ENCODE measurements at regions not wholly inside any gene's neighbourhood (a gene's known extent, or its start where the extent isn't known, plus 50 kb on each side); places are given as distances from the start of the nearest gene placed in this dataset.

DNA sequence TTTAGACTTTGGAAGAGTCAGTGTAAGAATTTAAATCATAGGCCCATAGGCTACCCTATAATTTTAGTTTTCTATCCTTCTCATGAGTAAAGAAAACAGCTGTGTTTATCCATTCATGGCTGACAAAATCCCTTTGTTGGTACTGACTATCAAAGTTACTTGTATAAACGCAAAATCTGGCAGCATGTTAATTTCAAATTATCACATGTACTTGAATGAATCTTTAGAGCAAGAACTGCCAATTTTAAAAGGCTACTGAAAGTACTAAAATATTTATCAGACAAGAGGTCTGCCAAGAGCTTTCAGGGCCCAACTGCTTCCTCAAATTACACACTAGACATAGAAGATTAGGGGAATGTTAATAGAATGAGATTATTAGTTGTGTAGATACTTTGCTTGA is 66.6 kb downstream of the MYL12B start:
- peaks cover 8% of the 10 kb centered on the region for H3K4me1 ChIP-seq (ENCODE audit: control insufficient read depth, insufficient read depth, low read length, poor library complexity, severe bottlenecking)
- no peaks in the 10 kb centered on the region for H3K36me3 ChIP-seq (ENCODE audit: control insufficient read depth, insufficient read depth, low read length)
- WGBS, 2 experiments (ENCODE audit: insufficient coverage in 2 of 2): 100% methylated on average over 1 of the region's 1 CpG; no CpG with 5 or more reads in 1 of the 2 experiments
- H3K4me3 ChIP-seq (ENCODE audit: extremely low read depth, insufficient read depth, low read length, poor library complexity, severe bottlenecking): no peak overlapping the region
- H3K9me3 ChIP-seq (ENCODE audit: control insufficient read depth, low read length): no peaks in the 10 kb centered on the region
- H3K27ac ChIP-seq (ENCODE audit: low read depth, low read length, severe bottlenecking): no peak overlapping the region

DNA sequence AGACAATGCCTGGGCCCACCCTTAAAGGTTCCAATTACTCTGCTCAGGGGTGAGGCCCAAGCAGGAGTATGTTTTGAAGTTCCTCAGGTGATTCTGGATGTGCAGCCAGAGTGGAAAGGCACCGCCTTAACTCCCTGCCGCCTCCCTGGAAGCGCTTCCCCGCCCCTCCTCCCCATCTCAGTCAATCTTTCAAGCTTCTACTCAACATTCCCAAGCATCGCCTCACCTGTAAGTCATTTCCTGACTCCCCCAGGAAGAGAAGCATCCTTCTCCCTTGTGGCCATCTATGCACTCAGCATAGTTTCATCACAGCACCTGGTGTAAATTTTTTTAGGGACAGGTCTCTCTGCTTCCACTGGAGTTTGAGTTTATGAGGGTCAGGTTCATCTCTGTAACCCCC is 67.5 kb downstream of the MYL12B start:
- Histone ChIP-seq H3K27ac (ENCODE audit: low read depth, low read length, severe bottlenecking) (peak overlapping the region; percentile 16), H3K4me3 (ENCODE audit: extremely low read depth, insufficient read depth, low read length, poor library complexity, severe bottlenecking) (no peak overlapping the region)
- WGBS, 2 experiments (ENCODE audit: insufficient coverage in 2 of 2): 86 to 97% methylated on average over 1 to 5 of the region's 5 CpGs

GRCh38 chr18:3329872-3330271 is 67.9 kb downstream of the MYL12B start:
- Histone ChIP-seq H3K36me3 (ENCODE audit: control insufficient read depth, insufficient read depth, low read length) (no peaks in the 10 kb centered on the region), H3K4me1 (ENCODE audit: control insufficient read depth, insufficient read depth, low read length, poor library complexity, severe bottlenecking) (peaks cover 8% of the 10 kb centered on the region), H3K27ac (ENCODE audit: low read depth, low read length, severe bottlenecking) (no peak overlapping the region), H3K4me3 (ENCODE audit: extremely low read depth, insufficient read depth, low read length, poor library complexity, severe bottlenecking) (no peak overlapping the region), H3K9me3 (ENCODE audit: control insufficient read depth, low read length) (no peaks in the 10 kb centered on the region)
- WGBS, 2 experiments (ENCODE audit: insufficient coverage in 2 of 2): no CpG with 5 or more reads among the region's 1 CpG

More for the DNA sequence above, 67.5 kb downstream of the MYL12B start:
- Histone ChIP-seq H3K4me1 (ENCODE audit: control insufficient read depth, insufficient read depth, low read length, poor library complexity, severe bottlenecking) (peaks cover 8% of the 10 kb centered on the region), H3K9me3 (ENCODE audit: control insufficient read depth, low read length) (no peaks in the 10 kb centered on the region), H3K36me3 (ENCODE audit: control insufficient read depth, insufficient read depth, low read length) (no peaks in the 10 kb centered on the region)

DNA sequence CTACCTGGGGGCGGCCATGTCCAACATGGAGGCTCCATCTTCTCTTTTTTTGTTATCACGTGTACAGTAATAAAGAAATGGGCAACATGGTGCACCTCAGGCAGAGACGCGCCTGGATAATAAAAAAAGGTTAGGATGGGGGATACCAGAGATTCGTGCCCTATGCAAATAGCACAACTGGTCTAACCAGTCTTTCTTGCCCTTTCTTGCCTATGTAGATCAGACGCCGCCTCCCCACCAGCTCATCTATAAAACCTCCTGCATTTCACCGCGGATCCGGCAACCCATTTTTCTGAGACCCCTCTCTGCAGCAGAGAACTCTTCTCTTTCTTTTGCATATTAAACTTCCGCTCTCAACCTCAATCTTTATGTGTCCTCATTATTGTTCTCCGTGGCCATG is 68.7 kb downstream of the MYL12B start:
- no peak overlapping the region for H3K27ac ChIP-seq (ENCODE audit: low read depth, low read length, severe bottlenecking)
- 87 to 91% methylated on average over 11 of the region's 12 CpGs for WGBS, 2 experiments (ENCODE audit: insufficient coverage in 2 of 2)
- H3K9me3 ChIP-seq (ENCODE audit: control insufficient read depth, low read length): no peaks in the 10 kb centered on the region
- H3K36me3 ChIP-seq (ENCODE audit: control insufficient read depth, insufficient read depth, low read length): no peaks in the 10 kb centered on the region
- peaks cover 8% of the 10 kb centered on the region for H3K4me1 ChIP-seq (ENCODE audit: control insufficient read depth, insufficient read depth, low read length, poor library complexity, severe bottlenecking)
- no peak overlapping the region for H3K4me3 ChIP-seq (ENCODE audit: extremely low read depth, insufficient read depth, low read length, poor library complexity, severe bottlenecking)

DNA sequence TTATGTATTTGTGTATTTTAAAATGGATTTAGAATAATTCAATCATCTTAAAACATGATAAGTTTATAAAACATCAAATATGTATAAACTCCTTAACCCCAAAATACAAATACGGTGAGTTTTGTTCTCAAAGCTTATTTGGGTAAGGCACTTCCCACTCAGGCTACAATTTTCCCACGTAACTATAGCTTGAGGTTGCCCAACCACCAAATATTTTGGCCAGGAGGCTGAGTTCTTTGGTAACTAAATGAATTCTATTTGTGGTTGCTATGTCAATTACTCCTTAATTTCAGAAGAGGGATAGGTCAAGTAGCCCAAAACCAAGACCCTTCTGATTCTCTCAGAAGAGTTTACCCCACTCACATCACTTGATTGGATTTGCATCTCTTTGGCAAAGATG is 70.4 kb downstream of the MYL12B start:
- H3K4me1 ChIP-seq (ENCODE audit: control insufficient read depth, insufficient read depth, low read length, poor library complexity, severe bottlenecking): peaks cover 8% of the 10 kb centered on the region
- H3K4me3 ChIP-seq (ENCODE audit: extremely low read depth, insufficient read depth, low read length, poor library complexity, severe bottlenecking): no peak overlapping the region
- WGBS, 2 experiments (ENCODE audit: insufficient coverage in 2 of 2): 100% methylated on average over 1 of the region's 2 CpGs; no CpG with 5 or more reads in 1 of the 2 experiments

DNA sequence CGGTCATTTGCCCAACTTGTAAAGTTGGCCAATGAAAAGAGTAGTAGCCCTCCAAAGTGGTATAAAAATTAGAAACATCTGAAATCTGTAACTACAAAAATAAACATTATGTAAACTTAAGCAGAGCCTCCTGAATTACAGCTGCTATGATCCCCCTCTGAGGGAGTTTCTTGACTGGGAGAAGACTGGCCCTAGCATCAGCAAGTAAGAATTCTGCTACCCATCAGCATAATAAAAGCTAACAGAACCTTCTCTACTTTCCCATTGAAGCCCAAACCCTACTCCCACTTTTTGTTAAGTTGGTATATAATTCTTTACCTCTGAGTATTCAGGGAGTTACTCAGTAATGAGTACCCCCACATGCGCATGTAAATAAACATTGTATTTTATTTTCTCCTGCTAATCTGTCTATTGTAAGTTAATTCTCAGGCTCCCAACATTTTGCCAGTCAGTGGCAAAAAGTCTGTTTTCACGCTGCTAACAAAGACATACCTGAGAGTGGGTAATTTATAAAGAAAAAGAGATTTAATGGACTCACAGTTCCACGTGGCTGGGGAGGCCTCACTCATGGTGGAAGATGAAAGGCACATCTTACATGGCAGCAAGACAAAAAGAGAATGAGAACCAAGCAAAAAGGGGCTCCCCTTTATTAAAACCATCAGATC is 71.3 kb downstream of the MYL12B start:
- H3K27ac ChIP-seq (ENCODE audit: low read depth, low read length, severe bottlenecking): no peak overlapping the region
- H3K4me3 ChIP-seq (ENCODE audit: extremely low read depth, insufficient read depth, low read length, poor library complexity, severe bottlenecking): no peak overlapping the region
- H3K4me1 ChIP-seq (ENCODE audit: control insufficient read depth, insufficient read depth, low read length, poor library complexity, severe bottlenecking): peaks cover 8% of the 10 kb centered on the region
- H3K36me3 ChIP-seq (ENCODE audit: control insufficient read depth, insufficient read depth, low read length): no peaks in the 10 kb centered on the region
- no peaks in the 10 kb centered on the region for H3K9me3 ChIP-seq (ENCODE audit: control insufficient read depth, low read length)
- WGBS, 2 experiments (ENCODE audit: insufficient coverage in 2 of 2): 14 to 22% methylated on average over 1 of the region's 4 CpGs

More for the DNA sequence above, 70.4 kb downstream of the MYL12B start:
- no peak overlapping the region for H3K27ac ChIP-seq (ENCODE audit: low read depth, low read length, severe bottlenecking)
- no peaks in the 10 kb centered on the region for H3K9me3 ChIP-seq (ENCODE audit: control insufficient read depth, low read length)
- H3K36me3 ChIP-seq (ENCODE audit: control insufficient read depth, insufficient read depth, low read length): no peaks in the 10 kb centered on the region

- Histone ChIP-seq H3K4me1 (ENCODE audit: control insufficient read depth, insufficient read depth, low read length, poor library complexity, severe bottlenecking) (peaks cover 8% of the 10 kb centered on the region), H3K36me3 (ENCODE audit: control insufficient read depth, insufficient read depth, low read length) (no peaks in the 10 kb centered on the region), H3K4me3 (ENCODE audit: extremely low read depth, insufficient read depth, low read length, poor library complexity, severe bottlenecking) (no peak overlapping the region), H3K9me3 (ENCODE audit: control insufficient read depth, low read length) (no peaks in the 10 kb centered on the region), H3K27ac (ENCODE audit: low read depth, low read length, severe bottlenecking) (no peak overlapping the region)
- 100% methylated on average over 1 of the region's 4 CpGs for WGBS, 2 experiments (ENCODE audit: insufficient coverage in 2 of 2)
Measured at GRCh38 chr18:3333721-3334386, 71.9 kb downstream of the MYL12B start.

DNA sequence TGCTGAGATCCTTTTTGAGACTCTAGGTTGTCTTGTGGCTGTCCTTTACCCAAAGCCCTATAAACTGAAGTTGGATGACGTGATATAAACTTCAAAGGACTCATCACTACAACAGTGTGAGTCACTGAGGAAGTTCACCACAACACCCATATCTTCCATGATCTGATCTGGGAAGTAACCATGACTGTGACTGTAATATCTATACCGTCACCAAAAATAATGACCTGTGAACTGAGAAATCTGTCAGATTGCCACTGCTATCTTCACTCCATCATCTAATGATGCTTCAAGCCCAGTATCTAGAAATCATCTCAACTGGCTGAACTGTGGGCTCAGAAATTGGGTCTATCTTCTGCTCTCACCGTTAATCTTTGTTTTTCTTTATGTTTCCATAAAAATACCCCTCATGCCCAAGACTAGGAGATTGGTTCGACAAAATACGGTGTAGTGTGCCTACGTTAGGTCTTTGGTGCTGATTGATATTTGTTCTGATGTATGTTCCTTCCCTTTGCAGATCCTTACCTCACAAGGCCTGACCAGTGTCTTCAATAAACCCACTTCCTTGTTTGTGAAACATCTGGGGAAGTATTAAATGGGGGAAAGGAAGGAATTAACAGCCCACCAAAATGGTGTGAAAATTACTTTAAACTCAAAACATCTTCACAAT is 78.2 kb downstream of the MYL12B start:
- H3K4me1 ChIP-seq (ENCODE audit: control insufficient read depth, insufficient read depth, low read length, poor library complexity, severe bottlenecking): no peaks in the 10 kb centered on the region
- H3K27ac ChIP-seq (ENCODE audit: low read depth, low read length, severe bottlenecking): peak overlapping the region; percentile 41
- no peaks in the 10 kb centered on the region for H3K36me3 ChIP-seq (ENCODE audit: control insufficient read depth, insufficient read depth, low read length)
- H3K4me3 ChIP-seq (ENCODE audit: extremely low read depth, insufficient read depth, low read length, poor library complexity, severe bottlenecking): no peak overlapping the region
- 83 to 90% methylated on average over 1 to 3 of the region's 6 CpGs for WGBS, 2 experiments (ENCODE audit: insufficient coverage in 2 of 2)
- no peaks in the 10 kb centered on the region for H3K9me3 ChIP-seq (ENCODE audit: control insufficient read depth, low read length)

DNA sequence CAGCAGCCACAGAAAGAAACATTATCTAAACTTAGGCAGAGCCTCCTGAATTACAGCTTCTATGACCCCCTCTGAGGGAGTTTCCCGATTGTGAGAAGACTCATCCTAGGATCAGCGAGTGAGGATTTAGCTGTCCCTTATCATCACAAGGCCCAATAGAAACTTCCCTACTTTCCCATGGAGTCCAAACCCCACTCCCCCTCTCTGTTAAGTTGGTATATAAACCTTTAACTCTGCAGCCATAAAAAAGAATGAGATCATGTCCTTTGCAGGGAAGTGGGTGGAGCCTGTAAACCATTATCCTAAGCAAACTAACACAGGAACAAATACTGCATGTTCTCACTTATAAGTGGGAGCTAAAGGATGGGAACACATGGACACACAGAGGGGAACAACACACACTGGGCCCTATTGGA is 78.8 kb downstream of the MYL12B start:
- no peaks in the 10 kb centered on the region for H3K36me3 ChIP-seq (ENCODE audit: control insufficient read depth, insufficient read depth, low read length)
- H3K9me3 ChIP-seq (ENCODE audit: control insufficient read depth, low read length): no peaks in the 10 kb centered on the region
- peak overlapping the region; percentile 41 for H3K27ac ChIP-seq (ENCODE audit: low read depth, low read length, severe bottlenecking)
- H3K4me1 ChIP-seq (ENCODE audit: control insufficient read depth, insufficient read depth, low read length, poor library complexity, severe bottlenecking): no peaks in the 10 kb centered on the region
- no peak overlapping the region for H3K4me3 ChIP-seq (ENCODE audit: extremely low read depth, insufficient read depth, low read length, poor library complexity, severe bottlenecking)
- WGBS, 2 experiments (ENCODE audit: insufficient coverage in 2 of 2): 83% methylated on average over 1 of the region's 2 CpGs; no CpG with 5 or more reads in 1 of the 2 experiments

GRCh38 chr18:3342628-3343027 is 80.7 kb downstream of the MYL12B start:
- H3K36me3 ChIP-seq (ENCODE audit: control insufficient read depth, insufficient read depth, low read length): no peaks in the 10 kb centered on the region
- H3K27ac ChIP-seq (ENCODE audit: low read depth, low read length, severe bottlenecking): no peak overlapping the region
- H3K4me3 ChIP-seq (ENCODE audit: extremely low read depth, insufficient read depth, low read length, poor library complexity, severe bottlenecking): no peak overlapping the region
- H3K9me3 ChIP-seq (ENCODE audit: control insufficient read depth, low read length): no peaks in the 10 kb centered on the region
- 98% methylated on average over 4 of the region's 5 CpGs for WGBS, 2 experiments (ENCODE audit: insufficient coverage in 2 of 2)
- no peaks in the 10 kb centered on the region for H3K4me1 ChIP-seq (ENCODE audit: control insufficient read depth, insufficient read depth, low read length, poor library complexity, severe bottlenecking)
